Mucosa of descending colon (tissue), 3 donors: ENCODE measurements at regions not wholly inside any gene's neighbourhood (a gene's known extent, or its start where the extent isn't known, plus 50 kb on each side); places are given as distances from the start of the nearest gene placed in this dataset.

Source experiments
- ATAC-seq: fragments of 200-7000 bp; cut with Tn5 transposase; one replicate; pipeline ENCODE4 v1.9.1; 2020; ENCODE audit warnings: mild to moderate bottlenecking, moderate library complexity
- DNase-seq, 3 donors: peaks; one replicate each; pipeline ENCODE4 v3.0.0-alpha.2; 2020
- H3K36me3 ChIP-seq: fragments of 200-600 bp; one replicate; pipeline ENCODE4 v1.8.0; 2021; ENCODE audit warnings: low read depth, mild to moderate bottlenecking
- H3K4me1 ChIP-seq: fragments of 200-600 bp; one replicate; pipeline ENCODE4 v1.8.0; 2021; ENCODE audit warnings: low read depth, mild to moderate bottlenecking
- H3K4me3 ChIP-seq: fragments of 200-600 bp; one replicate; pipeline ENCODE4 v1.8.0; 2021; ENCODE audit warnings: mild to moderate bottlenecking
- H3K9me3 ChIP-seq: fragments of 200-600 bp; one replicate; pipeline ENCODE4 v1.8.0; 2021; ENCODE audit warnings: mild to moderate bottlenecking
- CTCF ChIP-seq: fragments of 200-600 bp; IDR thresholded peaks from one replicate; pipeline ENCODE4 v1.8.0; 2022; ENCODE audit warnings: antibody characterized with exemption, mild to moderate bottlenecking
- intact Hi-C, 2 donors: fragments of 100-400 bp; cut with DNase I in 1 of 2; cut with micrococcal nuclease in 1 of 2; formaldehyde crosslinking; loops; one replicate each; pipeline versions ENCODE4 v1.11.0 to v1.11.1; 2022; cut with DNase I, micrococcal nuclease
- donor health status: DM: no; HTN: no; CAD: no; lungs with moderate emphysema.
- donor health status: DM: no; HTN: no; CAD: no.
- donor health status: DM: no; HTN: yes; CAD: no.

GRCh38 chr18:70463085-70463484, 174.2 kb downstream of the SOCS6 start:
- intact Hi-C loops: no loop called here
- Histone ChIP-seq H3K4me3 (no peak overlapping the region), H3K4me1 (peaks cover 7% of the 10 kb centered on the region), H3K36me3 (no peaks in the 10 kb centered on the region), H3K9me3 (no peaks in the 10 kb centered on the region)
- no peak for TF ChIP-seq CTCF
- no peak for ATAC-seq
- no peak for DNase-seq

- no peaks in the 10 kb centered on the region for H3K36me3 ChIP-seq
Observed at GRCh38 chr18:70462078-70462439, 173.2 kb downstream of the SOCS6 start.

GRCh38 chr18:70461323-70462077, 172.7 kb downstream of the SOCS6 start:
- ATAC-seq (no peak), DNase-seq (no peak)
- Histone ChIP-seq H3K36me3 (no peaks in the 10 kb centered on the region), H3K9me3 (no peaks in the 10 kb centered on the region), H3K4me1 (peaks cover 7% of the 10 kb centered on the region), H3K4me3 (no peak overlapping the region)
- no peak for TF ChIP-seq CTCF
- intact Hi-C loops: no loop called here

More at GRCh38 chr18:70462078-70462439, 173.2 kb downstream of the SOCS6 start:
- ATAC-seq (peak; percentile 32), DNase-seq (no peak)
- intact Hi-C loops: no loop called here
- no peak for TF ChIP-seq CTCF
- peaks cover 7% of the 10 kb centered on the region for H3K4me1 ChIP-seq
- no peak overlapping the region for H3K4me3 ChIP-seq
- H3K9me3 ChIP-seq: no peaks in the 10 kb centered on the region

- DNase-seq: no peak
- intact Hi-C loops: no loop called here
- TF ChIP-seq CTCF: no peak
- no peak overlapping the region for H3K4me3 ChIP-seq
- no peaks in the 10 kb centered on the region for H3K36me3 ChIP-seq
- no peaks in the 10 kb centered on the region for H3K9me3 ChIP-seq
- H3K4me1 ChIP-seq: peaks cover 6% of the 10 kb centered on the region
- no peak for ATAC-seq
Observed at GRCh38 chr18:70459731-70460130, 170.9 kb downstream of the SOCS6 start.

- H3K4me3 ChIP-seq: no peak overlapping the region
- H3K9me3 ChIP-seq: no peaks in the 10 kb centered on the region
- ATAC-seq: no peak
- H3K4me1 ChIP-seq: peaks cover 2% of the 10 kb centered on the region
- H3K36me3 ChIP-seq: no peaks in the 10 kb centered on the region
- no peak for DNase-seq
- intact Hi-C loops: no loop called here
- TF ChIP-seq CTCF: no peak
Observed at GRCh38 chr18:70459251-70459650, 170.4 kb downstream of the SOCS6 start.

GRCh38 chr18:70457788-70458187, 168.9 kb downstream of the SOCS6 start:
- Histone ChIP-seq H3K4me3 (no peak overlapping the region), H3K9me3 (no peaks in the 10 kb centered on the region), H3K36me3 (no peaks in the 10 kb centered on the region), H3K4me1 (no peaks in the 10 kb centered on the region)
- ATAC-seq (no peak), DNase-seq (no peak)
- intact Hi-C loops: no loop called here
- no peak for TF ChIP-seq CTCF
